ENCODE measurements at regions not wholly inside any gene's neighbourhood (a gene's known extent, or its start where the extent isn't known, plus 50 kb on each side); places are given as distances from the start of the nearest gene placed in this dataset.
"Not testable (repeated sequence)": the region's sequence is repeated elsewhere in the genome, so short reads cannot be mapped to it uniquely, and the experiment has no call there.

GRCh38 chr17:34740565-34741520, 161.5 kb downstream of the TMEM132E start:
- Histone ChIP-seq H3K36me3 (replicated peaks) (no peaks in the 10 kb centered on the region), H3K27ac (no peak overlapping the region), H3K4me3 (ENCODE audit: low read depth, low read length) (no peak overlapping the region), H3K27me3 (replicated peaks) (no peaks in the 10 kb centered on the region)
- TF ChIP-seq CTCF (IDR thresholded peaks at IDR 0.05; ENCODE audit: low read depth, low read length, missing control alignments): no peak
- in situ Hi-C loops (cut with HindIII; ENCODE audit: low pct_ligation_motif_present, low sequenced_read_pairs): no loop called here
- no peak for DNase-seq

- H3K27me3 ChIP-seq (replicated peaks): no peaks in the 10 kb centered on the region
- no peak for DNase-seq
- TF ChIP-seq CTCF (IDR thresholded peaks at IDR 0.05; ENCODE audit: low read depth, low read length, missing control alignments): no peak
- H3K36me3 ChIP-seq (replicated peaks): no peaks in the 10 kb centered on the region
- no peak overlapping the region for H3K27ac ChIP-seq
- no peak overlapping the region for H3K4me3 ChIP-seq (ENCODE audit: low read depth, low read length)
- in situ Hi-C loops (cut with HindIII; ENCODE audit: low pct_ligation_motif_present, low sequenced_read_pairs): no loop called here
These were observed 160.0 kb downstream of the TMEM132E start for GRCh38 chr17:34739386-34739785.

- H3K4me3 ChIP-seq (ENCODE audit: low read depth, low read length); H3K36me3 ChIP-seq (replicated peaks); DNase-seq; H3K27ac ChIP-seq; in situ Hi-C loops (cut with HindIII; ENCODE audit: low pct_ligation_motif_present, low sequenced_read_pairs); H3K27me3 ChIP-seq (replicated peaks): not testable (repeated sequence)
These were observed 158.3 kb downstream of the TMEM132E start for GRCh38 chr17:34737673-34738072.

- Histone ChIP-seq H3K4me3 (ENCODE audit: low read depth, low read length) (no peak overlapping the region), H3K27ac (no peak overlapping the region), H3K36me3 (replicated peaks) (no peaks in the 10 kb centered on the region), H3K27me3 (replicated peaks) (no peaks in the 10 kb centered on the region)
- DNase-seq: no peak
- in situ Hi-C loops (cut with HindIII; ENCODE audit: low pct_ligation_motif_present, low sequenced_read_pairs): no loop called here
- no peak for TF ChIP-seq CTCF (IDR thresholded peaks at IDR 0.05; ENCODE audit: low read depth, low read length, missing control alignments)
These were observed 157.2 kb downstream of the TMEM132E start for GRCh38 chr17:34736611-34737010.

- DNase-seq: no peak
- Histone ChIP-seq H3K36me3 (replicated peaks) (no peaks in the 10 kb centered on the region), H3K27me3 (replicated peaks) (no peaks in the 10 kb centered on the region), H3K4me3 (ENCODE audit: low read depth, low read length) (no peak overlapping the region), H3K27ac (no peak overlapping the region)
- no peak for TF ChIP-seq CTCF (IDR thresholded peaks at IDR 0.05; ENCODE audit: low read depth, low read length, missing control alignments)
- in situ Hi-C loops (cut with HindIII; ENCODE audit: low pct_ligation_motif_present, low sequenced_read_pairs): no loop called here
These were observed 154.0 kb downstream of the TMEM132E start for GRCh38 chr17:34733333-34733732.

GRCh38 chr17:34730816-34731215, 151.4 kb downstream of the TMEM132E start:
- Histone ChIP-seq H3K27ac (no peak overlapping the region), H3K27me3 (replicated peaks) (no peaks in the 10 kb centered on the region), H3K4me3 (ENCODE audit: low read depth, low read length) (no peak overlapping the region), H3K36me3 (replicated peaks) (no peaks in the 10 kb centered on the region)
- DNase-seq: no peak
- no peak for TF ChIP-seq CTCF (IDR thresholded peaks at IDR 0.05; ENCODE audit: low read depth, low read length, missing control alignments)
- in situ Hi-C loops (cut with HindIII; ENCODE audit: low pct_ligation_motif_present, low sequenced_read_pairs): no loop called here

All from brain microvascular endothelial cell (primary cell).